Fibroblast of lung (primary cell): ENCODE measurements at regions not wholly inside any gene's neighbourhood (a gene's known extent, or its start where the extent isn't known, plus 50 kb on each side); places are given as distances from the start of the nearest gene placed in this dataset.

Experiments
- CTCF ChIP-seq, 2 donors: IDR thresholded peaks in 1 of 2; conservative IDR thresholded peaks in 1 of 2; 1 replicate in 1 of 2; 2 replicates in 1 of 2; pipeline ENCODE4 v1.5.1; 2011 to 2012; ENCODE audit warnings: low read length in 2 of 2, control low read depth in 1 of 2, inconsistent platforms in 1 of 2, low read depth in 1 of 2, mild to moderate bottlenecking in 1 of 2
- EZH2 ChIP-seq: IDR thresholded peaks from 2 replicates; pipeline ENCODE4 v1.5.1; 2012; ENCODE audit warnings: low read length, control low read depth, mild to moderate bottlenecking; ENCODE audit errors: missing control alignments

DNA sequence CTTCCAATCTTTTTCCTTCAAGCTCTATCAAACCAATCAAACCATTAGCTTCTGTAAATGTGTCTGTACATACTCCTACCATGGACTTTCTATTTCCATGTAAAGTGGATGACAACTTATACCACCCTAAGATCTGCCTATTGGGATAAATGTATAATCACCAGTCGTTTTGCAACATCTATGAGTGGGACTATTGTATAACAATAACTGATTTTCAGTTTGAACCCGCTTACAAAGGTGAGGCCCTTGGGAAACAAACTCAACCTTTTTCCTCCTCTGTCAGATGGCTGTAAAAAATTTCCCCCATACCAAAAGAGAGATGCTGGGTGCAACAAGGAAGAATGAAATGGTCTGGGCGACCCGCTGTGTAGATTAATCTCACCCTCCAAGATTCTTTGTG is 399.1 kb upstream of the ADAMTS5 start:
- TF ChIP-seq CTCF (conservative IDR thresholded peaks at IDR 0.05 in 1 of 2, IDR thresholded peaks at IDR 0.05 in 1 of 2; ENCODE audit: low read depth in 1 of 2, low read length in 2 of 2), result no peak
- TF ChIP-seq EZH2, result no peak
